ENCODE measurements at regions not wholly inside any gene's neighbourhood (a gene's known extent, or its start where the extent isn't known, plus 50 kb on each side); places are given as distances from the start of the nearest gene placed in this dataset.
A peak's percentile ranks its signal among the peaks of the same experiment; 100 is the strongest.

DNA sequence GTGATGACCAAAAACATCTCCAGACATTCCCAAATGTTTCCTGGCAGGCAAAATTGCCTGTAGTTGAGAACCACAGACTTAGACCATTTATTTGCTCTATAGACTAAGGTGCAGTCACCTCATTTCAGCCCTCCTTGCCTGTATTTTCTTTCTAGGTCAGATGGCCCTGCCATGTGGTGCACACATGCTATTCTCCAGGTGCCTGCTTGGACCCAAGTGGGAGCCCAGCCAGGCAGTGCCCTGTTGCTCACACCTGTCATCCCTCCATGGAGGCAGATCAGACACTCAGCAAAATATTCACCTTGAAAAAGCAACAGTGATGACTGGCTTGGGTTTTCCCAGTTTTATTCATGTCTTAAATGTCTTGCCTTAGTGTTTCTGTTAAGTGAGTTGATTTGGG is 311.4 kb downstream of the TFAP2C start:
- POLR2A ChIA-PET: no interaction called here
- Histone ChIP-seq H3K4me1 (ENCODE audit: insufficient read depth, low read length) (no peaks in the 10 kb centered on the region), H3K4me3 (ENCODE audit: low read length) (no peak overlapping the region), H3K27me3 (ENCODE audit: insufficient read depth, low read length, poor library complexity, severe bottlenecking) (no peaks in the 10 kb centered on the region), H3K27ac (ENCODE audit: low read depth, low read length) (no peak overlapping the region), H3K36me3 (ENCODE audit: insufficient read depth, low read length) (no peaks in the 10 kb centered on the region), H3K9me3 (ENCODE audit: low read length) (no peaks in the 10 kb centered on the region)
- no peak for DNase-seq
- Mint-ChIP-seq H3K9me3 (no peaks in the 10 kb centered on the region), H3K4me3 (no peak overlapping the region), H3K27ac (no peak overlapping the region), H3K36me3 (no peaks in the 10 kb centered on the region), H3K4me1 (no peaks in the 10 kb centered on the region), H3K27me3 (peaks cover 9 to 16% of the 10 kb centered on the region in 2 donors)
- CTCF ChIA-PET: no interaction called here

DNA sequence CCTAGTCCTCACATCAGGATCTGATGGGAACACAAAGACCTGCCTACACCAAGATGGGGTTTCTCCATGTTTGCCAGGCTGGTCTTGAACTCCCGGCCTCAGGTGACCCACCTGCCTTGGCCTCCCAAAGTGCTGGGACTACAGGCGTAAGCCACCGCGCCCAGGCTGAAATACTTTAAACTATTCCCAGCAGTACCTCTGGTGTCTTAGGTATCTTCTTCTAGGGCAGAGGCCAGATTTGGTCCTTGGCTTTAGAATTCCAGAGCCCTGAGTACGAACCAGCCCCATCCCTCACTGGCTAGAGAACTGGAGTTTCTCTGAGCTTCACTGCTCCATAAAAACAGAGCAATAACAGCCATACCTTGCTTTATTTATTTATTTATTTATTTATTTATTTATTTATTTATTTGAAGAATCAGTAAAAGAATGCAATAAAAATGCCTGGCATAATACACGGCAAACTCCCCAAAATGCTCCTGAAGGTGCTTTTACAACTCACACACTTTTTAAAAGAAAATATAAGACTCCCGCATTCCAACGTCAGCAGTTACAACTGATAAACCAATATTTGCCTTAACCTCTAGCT is 312.1 kb downstream of the TFAP2C start:
- no peak overlapping the region for H3K27ac Mint-ChIP-seq
- Histone ChIP-seq H3K36me3 (ENCODE audit: insufficient read depth, low read length) (no peaks in the 10 kb centered on the region), H3K27me3 (ENCODE audit: insufficient read depth, low read length, poor library complexity, severe bottlenecking) (no peaks in the 10 kb centered on the region), H3K9me3 (ENCODE audit: low read length) (no peaks in the 10 kb centered on the region), H3K4me1 (ENCODE audit: insufficient read depth, low read length) (no peaks in the 10 kb centered on the region), H3K27ac (ENCODE audit: low read depth, low read length) (no peak overlapping the region), H3K4me3 (ENCODE audit: low read length) (no peak overlapping the region)
- no peak for DNase-seq
- ChIA-PET CTCF (no interaction called here), POLR2A (no interaction called here)
- no peaks in the 10 kb centered on the region for H3K36me3 Mint-ChIP-seq
- H3K27me3 Mint-ChIP-seq: peaks cover 11 to 16% of the 10 kb centered on the region in 2 donors
- no peaks in the 10 kb centered on the region for H3K4me1 Mint-ChIP-seq
- H3K9me3 Mint-ChIP-seq: no peaks in the 10 kb centered on the region
- no peak overlapping the region for H3K4me3 Mint-ChIP-seq

DNA sequence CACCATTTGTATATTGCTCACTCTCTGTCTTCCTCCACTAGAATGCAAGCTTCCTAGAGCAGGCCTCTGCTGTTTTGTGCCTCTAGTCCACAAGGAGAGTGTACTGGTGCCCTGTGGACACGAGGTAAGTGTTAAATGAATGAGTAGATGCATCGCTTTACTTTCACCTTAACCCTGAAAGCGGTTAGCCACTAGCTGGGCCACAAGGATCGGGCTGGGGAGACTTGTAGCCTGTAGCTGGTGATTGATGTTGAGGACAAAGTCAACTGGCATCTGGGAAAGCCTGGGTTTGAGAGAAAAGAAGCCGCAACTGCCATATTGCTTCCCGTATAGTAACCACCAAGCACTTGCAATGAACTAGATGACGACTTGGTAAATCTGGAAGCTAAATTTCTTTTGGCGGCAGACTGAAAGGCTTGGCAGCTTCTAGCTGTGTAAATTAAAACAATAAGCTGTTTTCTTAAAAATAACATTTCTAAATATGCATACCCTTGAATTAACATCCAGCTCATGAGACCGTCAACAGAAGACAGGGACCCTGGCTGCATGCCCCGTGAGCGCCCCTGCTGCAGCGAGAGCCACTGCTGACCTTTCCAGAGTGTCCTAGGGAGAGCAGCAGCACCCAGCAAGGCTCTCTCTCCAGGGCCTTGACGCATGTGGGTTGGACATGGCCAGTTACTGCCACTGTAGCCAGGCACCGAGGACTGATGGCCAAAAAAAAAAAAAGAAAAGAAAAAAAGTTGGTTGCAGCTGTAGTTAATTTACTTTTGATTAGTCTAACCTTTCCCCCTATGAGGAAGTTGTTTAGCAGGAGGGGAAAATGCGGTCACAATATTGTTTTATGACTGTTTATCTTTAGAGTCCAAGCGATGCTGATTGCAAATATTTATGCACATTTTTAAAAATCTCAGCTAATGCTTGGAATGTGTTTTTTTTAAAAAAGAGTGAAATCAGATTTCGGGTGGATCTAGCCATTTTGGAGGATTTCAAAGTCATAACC is 315.1 kb downstream of the TFAP2C start:
- Mint-ChIP-seq H3K9me3 (no peaks in the 10 kb centered on the region), H3K27ac (no peak overlapping the region), H3K27me3 (peaks cover 10 to 14% of the 10 kb centered on the region in 2 donors), H3K4me1 (no peaks in the 10 kb centered on the region), H3K4me3 (no peak overlapping the region), H3K36me3 (no peaks in the 10 kb centered on the region)
- ChIA-PET CTCF (no interaction called here), POLR2A (no interaction called here)
- Histone ChIP-seq H3K27ac (ENCODE audit: low read depth, low read length) (no peak overlapping the region), H3K4me1 (ENCODE audit: insufficient read depth, low read length) (no peaks in the 10 kb centered on the region), H3K36me3 (ENCODE audit: insufficient read depth, low read length) (no peaks in the 10 kb centered on the region), H3K9me3 (ENCODE audit: low read length) (no peaks in the 10 kb centered on the region), H3K27me3 (ENCODE audit: insufficient read depth, low read length, poor library complexity, severe bottlenecking) (no peaks in the 10 kb centered on the region), H3K4me3 (ENCODE audit: low read length) (no peak overlapping the region)
- no peak for DNase-seq

DNA sequence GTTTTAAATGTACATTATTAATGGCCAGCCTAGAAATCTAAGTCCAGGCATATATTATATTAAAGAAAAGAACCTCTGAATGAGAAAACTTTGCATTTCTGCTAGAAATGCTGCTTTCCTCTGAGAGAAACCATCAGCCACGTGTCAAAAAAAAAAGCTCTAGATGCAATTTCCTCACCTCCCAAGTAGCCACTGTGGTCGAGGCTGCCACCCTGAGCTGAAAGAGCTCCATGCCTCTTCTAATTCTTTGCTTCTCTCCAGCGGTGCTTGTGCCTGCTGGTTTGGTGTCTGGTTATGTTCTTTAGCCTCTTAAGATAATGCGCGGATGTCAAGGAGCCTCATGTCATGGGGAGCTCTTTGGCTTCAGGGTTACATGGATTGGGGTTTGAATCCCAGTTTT is 316.0 kb downstream of the TFAP2C start:
- H3K36me3 ChIP-seq (ENCODE audit: insufficient read depth, low read length): no peaks in the 10 kb centered on the region
- H3K27ac ChIP-seq (ENCODE audit: low read depth, low read length): no peak overlapping the region
- POLR2A ChIA-PET: no interaction called here
- Mint-ChIP-seq H3K27me3 (peaks cover 9 to 12% of the 10 kb centered on the region in 2 donors), H3K9me3 (no peaks in the 10 kb centered on the region), H3K27ac (no peak overlapping the region), H3K4me3 (no peak overlapping the region), H3K36me3 (no peaks in the 10 kb centered on the region), H3K4me1 (no peaks in the 10 kb centered on the region)
- H3K27me3 ChIP-seq (ENCODE audit: insufficient read depth, low read length, poor library complexity, severe bottlenecking): no peaks in the 10 kb centered on the region
- H3K4me1 ChIP-seq (ENCODE audit: insufficient read depth, low read length): no peaks in the 10 kb centered on the region
- no peak for DNase-seq
- H3K9me3 ChIP-seq (ENCODE audit: low read length): no peaks in the 10 kb centered on the region
- H3K4me3 ChIP-seq (ENCODE audit: low read length): no peak overlapping the region
- CTCF ChIA-PET: no interaction called here

GRCh38 chr20:56945901-56946300 is 316.8 kb downstream of the TFAP2C start:
- Histone ChIP-seq H3K4me3 (ENCODE audit: low read length) (no peak overlapping the region), H3K27ac (ENCODE audit: low read depth, low read length) (no peak overlapping the region), H3K4me1 (ENCODE audit: insufficient read depth, low read length) (no peaks in the 10 kb centered on the region), H3K27me3 (ENCODE audit: insufficient read depth, low read length, poor library complexity, severe bottlenecking) (no peaks in the 10 kb centered on the region), H3K36me3 (ENCODE audit: insufficient read depth, low read length) (no peaks in the 10 kb centered on the region), H3K9me3 (ENCODE audit: low read length) (no peaks in the 10 kb centered on the region)
- Mint-ChIP-seq H3K27ac (peak overlapping the region in 1 of 8 donors; percentile 55), H3K4me3 (no peak overlapping the region), H3K27me3 (peaks cover 4 to 11% of the 10 kb centered on the region in 2 donors), H3K4me1 (no peaks in the 10 kb centered on the region), H3K9me3 (no peaks in the 10 kb centered on the region), H3K36me3 (no peaks in the 10 kb centered on the region)
- ChIA-PET POLR2A (no interaction called here), CTCF (no interaction called here)
- no peak for DNase-seq

DNA sequence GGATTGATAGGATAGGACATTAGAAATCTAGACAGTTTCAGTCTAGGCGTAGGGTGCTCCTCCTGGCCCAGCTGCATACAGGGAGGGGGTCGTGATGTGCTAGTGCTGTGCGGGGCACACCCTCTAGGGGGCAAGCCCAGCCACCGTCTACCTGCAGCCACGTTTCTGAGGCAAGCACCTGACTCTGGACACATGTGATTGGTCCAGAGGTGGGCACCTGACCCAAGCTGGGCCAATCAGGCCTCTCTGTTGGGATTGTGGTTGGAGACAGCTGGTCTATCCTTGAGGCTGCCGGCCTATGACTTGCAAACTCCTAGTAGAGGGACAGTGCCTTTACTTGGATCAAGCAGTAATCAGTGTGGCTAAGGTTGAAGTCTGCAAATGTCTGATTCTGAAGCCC is 317.1 kb downstream of the BMP7 start:
- DNase-seq: no peak
- Histone ChIP-seq H3K4me3 (ENCODE audit: low read length) (no peak overlapping the region), H3K27me3 (ENCODE audit: insufficient read depth, low read length, poor library complexity, severe bottlenecking) (no peaks in the 10 kb centered on the region), H3K4me1 (ENCODE audit: insufficient read depth, low read length) (no peaks in the 10 kb centered on the region), H3K9me3 (ENCODE audit: low read length) (no peaks in the 10 kb centered on the region), H3K36me3 (ENCODE audit: insufficient read depth, low read length) (no peaks in the 10 kb centered on the region), H3K27ac (ENCODE audit: low read depth, low read length) (no peak overlapping the region)
- Mint-ChIP-seq H3K9me3 (peaks cover 0 to 2% (median 0%) of the 10 kb centered on the region in 5 donors), H3K4me3 (no peak overlapping the region), H3K27ac (no peak overlapping the region), H3K27me3 (peaks cover 0 to 7% of the 10 kb centered on the region in 2 donors), H3K36me3 (no peaks in the 10 kb centered on the region), H3K4me1 (no peaks in the 10 kb centered on the region)
- ChIA-PET CTCF (no interaction called here), POLR2A (no interaction called here)

DNA sequence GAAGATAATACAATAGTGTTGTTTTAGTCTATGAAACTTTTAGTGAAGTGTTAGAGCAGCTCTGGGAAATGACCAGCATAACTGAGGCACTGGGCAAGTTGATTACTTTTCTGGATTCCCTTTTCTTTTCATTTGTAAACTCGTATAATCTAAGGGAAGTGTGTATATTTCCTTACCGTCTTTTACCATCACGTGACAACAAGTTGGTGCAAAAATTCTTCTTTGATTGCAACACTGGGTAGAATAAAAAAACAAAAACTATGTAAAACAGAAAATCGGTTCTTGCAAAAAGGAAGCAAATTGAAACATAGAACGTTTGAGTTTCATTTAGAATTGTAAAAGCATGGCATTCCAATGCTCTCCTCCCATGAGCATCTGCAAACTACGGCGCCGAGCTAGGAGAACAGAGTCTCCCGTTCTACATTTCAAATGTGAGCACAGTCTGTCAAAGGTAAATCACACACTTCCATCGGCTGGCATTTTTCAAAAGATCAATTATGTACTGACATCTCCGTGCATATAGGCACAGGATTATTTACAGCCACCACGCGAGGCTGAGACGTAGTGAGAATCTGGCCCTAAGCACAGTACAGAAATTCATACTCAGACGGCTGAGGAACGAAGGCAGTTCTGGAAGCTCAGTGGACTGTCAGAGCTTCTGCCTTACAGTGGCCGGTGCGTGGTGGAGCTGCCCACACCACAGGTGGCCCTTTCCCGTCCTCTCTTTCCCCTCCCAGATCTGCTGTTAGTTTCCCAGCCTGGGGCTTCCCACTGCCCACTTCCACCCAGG is 314.0 kb downstream of the BMP7 start:
- Histone ChIP-seq H3K4me1 (ENCODE audit: insufficient read depth, low read length) (no peaks in the 10 kb centered on the region), H3K4me3 (ENCODE audit: low read length) (no peak overlapping the region), H3K27me3 (ENCODE audit: insufficient read depth, low read length, poor library complexity, severe bottlenecking) (no peaks in the 10 kb centered on the region), H3K27ac (ENCODE audit: low read depth, low read length) (no peak overlapping the region), H3K9me3 (ENCODE audit: low read length) (no peaks in the 10 kb centered on the region), H3K36me3 (ENCODE audit: insufficient read depth, low read length) (no peaks in the 10 kb centered on the region)
- ChIA-PET POLR2A (no interaction called here), CTCF (no interaction called here)
- DNase-seq: no peak
- Mint-ChIP-seq H3K27ac (no peak overlapping the region), H3K4me1 (no peaks in the 10 kb centered on the region), H3K36me3 (no peaks in the 10 kb centered on the region), H3K9me3 (peaks cover 0 to 2% (median 0%) of the 10 kb centered on the region in 5 donors), H3K27me3 (peaks cover under 1 to 8% of the 10 kb centered on the region in 2 donors), H3K4me3 (no peak overlapping the region)

DNA sequence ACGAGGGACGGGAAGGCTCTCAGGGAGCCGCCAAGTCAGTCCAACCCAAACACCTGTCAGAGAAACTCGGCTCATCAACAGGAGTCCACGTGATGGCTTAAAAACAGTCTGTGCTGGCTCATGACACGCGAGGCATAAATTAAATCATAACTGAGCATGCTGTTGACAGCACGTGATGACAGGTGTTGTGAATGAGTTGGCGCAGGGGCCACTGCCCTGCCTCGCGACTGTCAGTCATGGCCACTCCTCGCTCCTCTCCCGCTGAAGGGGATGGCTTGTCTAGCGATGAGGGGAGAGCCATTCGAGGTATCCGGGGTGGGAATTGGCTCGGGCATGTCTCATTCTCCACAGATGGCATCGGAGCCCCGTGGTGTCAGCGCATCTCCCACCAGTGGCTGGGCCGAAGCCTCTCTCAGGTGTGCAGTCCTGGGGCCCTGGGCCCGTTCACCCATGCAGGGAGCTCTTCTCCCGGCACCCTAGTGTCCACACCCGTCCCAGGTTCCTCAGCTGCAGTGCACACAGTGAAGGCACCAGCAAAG is 313.3 kb downstream of the BMP7 start:
- DNase-seq: no peak
- Mint-ChIP-seq H3K27ac (no peak overlapping the region), H3K4me3 (no peak overlapping the region), H3K36me3 (no peaks in the 10 kb centered on the region), H3K4me1 (no peaks in the 10 kb centered on the region), H3K27me3 (peaks cover 0 to 12% of the 10 kb centered on the region in 2 donors), H3K9me3 (peaks cover 0 to 2% (median 0%) of the 10 kb centered on the region in 5 donors)
- Histone ChIP-seq H3K36me3 (ENCODE audit: insufficient read depth, low read length) (no peaks in the 10 kb centered on the region), H3K4me3 (ENCODE audit: low read length) (no peak overlapping the region), H3K27me3 (ENCODE audit: insufficient read depth, low read length, poor library complexity, severe bottlenecking) (no peaks in the 10 kb centered on the region), H3K4me1 (ENCODE audit: insufficient read depth, low read length) (no peaks in the 10 kb centered on the region), H3K9me3 (ENCODE audit: low read length) (no peaks in the 10 kb centered on the region), H3K27ac (ENCODE audit: low read depth, low read length) (no peak overlapping the region)
- ChIA-PET POLR2A (no interaction called here), CTCF (no interaction called here)

Data from CD8-positive, alpha-beta memory T cell (primary cell).